Psoas muscle (tissue), 7 donors: ENCODE measurements at regions not wholly inside any gene's neighbourhood (a gene's known extent, or its start where the extent isn't known, plus 50 kb on each side); places are given as distances from the start of the nearest gene placed in this dataset.

Experiments used
- ATAC-seq, 4 donors: fragments of 200-7000 bp; cut with Tn5 transposase; one replicate each; pipeline ENCODE4 v1.9.1; 2020; ENCODE audit warnings: moderate library complexity in 3 of 4, mild to moderate bottlenecking in 2 of 4
- DNase-seq, 2 donors: peaks; one replicate each; pipeline ENCODE4 v3.0.0-alpha.2; 2020
- H3K27ac ChIP-seq: fragments of 200-600 bp; one replicate; pipeline ENCODE4 v1.8.0; 2022
- H3K27me3 ChIP-seq, 3 donors: fragments of 200-600 bp in 1 of 3; one replicate each; pipeline versions ENCODE4 v1.6.1 to v1.8.0; 2013 to 2022; ENCODE audit warnings: low read length in 2 of 3, mild to moderate bottlenecking in 2 of 3, moderate library complexity in 1 of 3; ENCODE audit not compliant: insufficient read depth in 3 of 3
- H3K36me3 ChIP-seq, 2 donors: fragments of 200-600 bp in 1 of 2; one replicate each; pipeline versions ENCODE4 v1.6.1 to v1.8.0; 2013 to 2022; ENCODE audit warnings: low read depth in 1 of 2, mild to moderate bottlenecking in 1 of 2, moderate library complexity in 1 of 2; ENCODE audit not compliant: insufficient read depth in 1 of 2
- H3K4me1 ChIP-seq: fragments of 200-600 bp; one replicate; pipeline ENCODE4 v1.8.0; 2022
- H3K4me3 ChIP-seq: fragments of 200-600 bp; one replicate; pipeline ENCODE4 v1.8.0; 2022; ENCODE audit warnings: mild to moderate bottlenecking
- H3K9me3 ChIP-seq: fragments of 200-600 bp; one replicate; pipeline ENCODE4 v1.8.0; 2022
- WGBS, 3 donors: extraction: QIAGEN DNeasy Blood & Tissue Kit; methylation state at CpG; one replicate each; pipeline versions ENCODE4 v1.1.6 to v1.1.7; 2013; 5-methylcytosine and 5-hydroxymethylcytosine counted together
- intact Hi-C, 2 donors: fragments of 100-400 bp; cut with DNase I; formaldehyde crosslinking; loops; one replicate each; pipeline versions ENCODE4 v1.11.0 to v1.14.2; 2022
- TF ChIP-seq, protein P1 (sequence below): fragments of 200-600 bp; IDR thresholded peaks from one replicate; pipeline ENCODE4 v1.8.0; 2022; ENCODE audit warnings: antibody characterized with exemption
- donor health status: healthy with polysubstance abuse.
- donor health status: DM: no; HTN: no; CAD: no; lungs with moderate emphysema.
- donor health status: Bipolar disorder and iron deficiency.
- donor health status: healthy.
- donor health status: DM: yes; HTN: yes; CAD: no.
- donor health status: DM: no; HTN: no; CAD: no.
- donor health status: DM: yes; HTN: yes; CAD: no.

DNA sequence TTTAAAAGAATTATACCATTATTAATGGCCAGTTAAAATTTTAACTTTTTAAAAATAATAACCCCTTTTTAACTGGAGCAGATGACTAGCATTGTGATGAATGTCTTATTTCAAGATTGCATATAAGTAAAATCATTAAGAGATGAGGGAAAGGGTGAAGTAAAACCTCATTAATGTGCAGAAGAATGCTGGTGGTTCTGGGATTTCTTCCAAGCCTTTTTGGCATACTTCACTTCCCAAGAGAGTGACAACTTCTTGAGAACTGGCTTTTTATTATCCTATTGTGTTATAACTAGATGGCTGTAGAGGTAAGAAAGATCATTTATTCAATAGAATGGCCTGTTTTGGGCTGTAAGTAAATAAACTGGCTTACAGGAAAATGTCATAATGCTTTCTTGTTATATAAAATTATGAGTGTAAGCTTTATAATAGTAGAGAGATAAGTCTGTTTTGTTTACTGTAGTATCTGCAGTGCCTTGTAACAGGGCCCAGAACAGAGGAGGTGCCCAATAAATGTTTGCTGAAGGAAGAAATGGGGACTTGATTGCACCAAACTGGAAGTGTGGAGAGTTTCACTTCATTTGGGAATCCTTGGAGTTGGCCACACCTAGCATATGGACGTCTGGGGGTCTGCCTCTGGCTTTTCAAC, 242.9 kb upstream of the PITX2 start:
- no peak for ATAC-seq
- no peaks in the 10 kb centered on the region for H3K27me3 ChIP-seq
- peaks cover 23% of the 10 kb centered on the region for H3K4me1 ChIP-seq
- intact Hi-C loops, result no loop called here
- TF ChIP-seq, protein P1, sequence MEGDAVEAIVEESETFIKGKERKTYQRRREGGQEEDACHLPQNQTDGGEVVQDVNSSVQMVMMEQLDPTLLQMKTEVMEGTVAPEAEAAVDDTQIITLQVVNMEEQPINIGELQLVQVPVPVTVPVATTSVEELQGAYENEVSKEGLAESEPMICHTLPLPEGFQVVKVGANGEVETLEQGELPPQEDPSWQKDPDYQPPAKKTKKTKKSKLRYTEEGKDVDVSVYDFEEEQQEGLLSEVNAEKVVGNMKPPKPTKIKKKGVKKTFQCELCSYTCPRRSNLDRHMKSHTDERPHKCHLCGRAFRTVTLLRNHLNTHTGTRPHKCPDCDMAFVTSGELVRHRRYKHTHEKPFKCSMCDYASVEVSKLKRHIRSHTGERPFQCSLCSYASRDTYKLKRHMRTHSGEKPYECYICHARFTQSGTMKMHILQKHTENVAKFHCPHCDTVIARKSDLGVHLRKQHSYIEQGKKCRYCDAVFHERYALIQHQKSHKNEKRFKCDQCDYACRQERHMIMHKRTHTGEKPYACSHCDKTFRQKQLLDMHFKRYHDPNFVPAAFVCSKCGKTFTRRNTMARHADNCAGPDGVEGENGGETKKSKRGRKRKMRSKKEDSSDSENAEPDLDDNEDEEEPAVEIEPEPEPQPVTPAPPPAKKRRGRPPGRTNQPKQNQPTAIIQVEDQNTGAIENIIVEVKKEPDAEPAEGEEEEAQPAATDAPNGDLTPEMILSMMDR, result no peak
- H3K9me3 ChIP-seq, result no peaks in the 10 kb centered on the region
- WGBS, 3 donors, result 34 to 58% (median 57%) methylated on average over 1 of the region's 1 CpG
- no peak overlapping the region for H3K27ac ChIP-seq
- no peaks in the 10 kb centered on the region for H3K36me3 ChIP-seq
- DNase-seq, result no peak
- no peak overlapping the region for H3K4me3 ChIP-seq

DNA sequence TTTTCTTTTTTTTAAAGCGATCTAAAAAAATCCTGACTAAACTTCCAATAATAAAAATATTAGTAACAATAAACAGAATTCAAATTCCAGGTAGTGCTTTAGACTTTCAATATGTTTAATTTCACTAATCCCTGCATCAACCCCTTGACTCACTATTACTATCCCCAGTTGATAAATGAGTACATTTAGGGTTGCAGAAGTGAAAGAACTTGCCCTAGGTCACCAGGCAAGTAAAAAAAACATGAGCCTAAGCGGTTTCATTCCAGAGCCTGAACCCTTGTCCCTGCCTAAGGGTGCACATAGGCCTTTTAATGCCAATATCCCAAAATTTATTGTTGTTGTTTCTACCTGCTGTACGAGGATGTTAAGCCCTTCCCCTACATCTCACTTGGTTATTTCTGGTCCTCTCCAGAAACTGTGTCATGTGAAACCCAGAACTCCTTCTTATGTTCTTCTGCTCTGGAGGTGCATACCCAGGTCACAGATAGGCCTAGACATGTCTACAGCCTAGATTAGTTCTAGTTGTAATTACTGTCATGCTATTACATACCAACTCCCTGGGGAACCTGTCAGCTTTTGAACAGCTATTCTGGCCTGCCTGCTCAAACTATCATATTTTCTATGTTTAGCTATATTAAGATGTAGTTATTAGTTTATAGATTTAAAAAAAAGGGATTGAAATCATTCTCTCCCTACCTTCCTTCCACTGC, 244.5 kb upstream of the PITX2 start:
- intact Hi-C loops, result no loop called here
- TF ChIP-seq, protein P1, result no peak
- DNase-seq, result no peak
- no peaks in the 10 kb centered on the region for H3K27me3 ChIP-seq
- 79 to 86% (median 80%) methylated on average over 3 of the region's 3 CpGs for WGBS, 3 donors
- no peak overlapping the region for H3K4me3 ChIP-seq
- no peaks in the 10 kb centered on the region for H3K9me3 ChIP-seq
- peaks cover 18% of the 10 kb centered on the region for H3K4me1 ChIP-seq
- no peaks in the 10 kb centered on the region for H3K36me3 ChIP-seq
- H3K27ac ChIP-seq, result no peak overlapping the region
- ATAC-seq, result peak in 1 of 4 donors; percentile 34

DNA sequence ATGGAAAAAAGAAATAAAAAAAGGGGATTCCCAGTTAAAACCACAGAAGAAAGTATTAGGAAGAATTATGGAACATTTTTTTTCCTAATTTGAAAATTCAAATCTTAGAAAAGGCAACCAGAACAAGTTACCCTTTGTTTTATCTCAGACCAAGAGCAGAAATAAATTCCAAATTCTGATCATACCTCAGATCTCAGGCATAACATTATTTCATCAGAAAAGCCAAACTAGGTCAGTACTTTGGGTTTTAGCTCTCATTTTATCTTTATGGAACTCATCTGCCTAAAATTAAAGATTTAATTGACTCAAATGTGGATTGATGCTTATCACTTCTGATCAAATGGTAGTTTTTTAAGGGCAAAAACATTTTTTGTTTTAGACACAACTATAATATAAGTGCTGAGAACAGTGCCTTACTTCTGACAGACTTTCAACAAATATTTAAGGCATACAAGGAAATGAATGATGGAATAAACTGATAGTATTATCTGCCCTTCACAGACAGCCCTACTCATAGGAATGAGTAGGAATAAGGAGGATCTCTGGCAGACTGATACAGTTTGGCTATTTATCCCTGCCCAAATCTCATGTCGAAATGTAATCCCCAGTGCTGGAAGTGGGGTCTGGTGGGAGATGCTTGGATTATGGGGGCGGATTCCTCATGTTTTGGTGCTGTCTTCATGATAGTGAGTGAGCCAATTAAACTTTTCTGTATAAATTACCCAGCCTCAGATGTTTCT, 245.3 kb upstream of the PITX2 start:
- Histone ChIP-seq H3K36me3 (no peaks in the 10 kb centered on the region), H3K27ac (no peak overlapping the region), H3K9me3 (no peaks in the 10 kb centered on the region), H3K4me3 (no peak overlapping the region), H3K4me1 (peaks cover 18% of the 10 kb centered on the region), H3K27me3 (no peaks in the 10 kb centered on the region)
- ATAC-seq, result no peak
- DNase-seq, result no peak
- TF ChIP-seq, protein P1, result no peak
- 76 to 80% (median 77%) methylated on average over 2 of the region's 2 CpGs for WGBS, 3 donors
- intact Hi-C loops, result no loop called here

DNA sequence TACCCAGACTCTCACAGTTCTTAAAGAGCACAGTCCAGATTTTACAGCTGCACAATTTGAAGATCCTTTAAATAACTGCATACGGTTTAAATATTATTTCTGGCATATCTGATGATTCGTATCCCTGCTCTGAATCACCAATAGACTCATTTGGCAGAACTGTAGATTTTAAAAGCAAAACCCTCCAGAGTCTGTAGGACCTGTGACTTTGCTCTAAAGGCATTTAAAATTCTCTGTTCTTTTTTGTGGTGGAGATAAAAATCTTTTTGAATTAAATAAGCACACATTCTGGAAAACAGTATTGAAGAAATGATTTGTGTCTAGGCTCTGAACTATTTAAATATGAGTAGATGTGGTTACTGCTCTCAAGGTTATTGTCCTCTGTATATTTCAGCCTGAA, 246.2 kb upstream of the PITX2 start:
- Histone ChIP-seq H3K27me3 (no peaks in the 10 kb centered on the region), H3K36me3 (no peaks in the 10 kb centered on the region), H3K4me1 (peaks cover 18% of the 10 kb centered on the region), H3K27ac (no peak overlapping the region), H3K9me3 (no peaks in the 10 kb centered on the region), H3K4me3 (no peak overlapping the region)
- no peak for DNase-seq
- intact Hi-C loops, result no loop called here
- TF ChIP-seq, protein P1, result no peak
- 37 to 52% (median 51%) methylated on average over 2 of the region's 2 CpGs for WGBS, 3 donors
- no peak for ATAC-seq
